ENCODE measurements at regions not wholly inside any gene's neighbourhood (a gene's known extent, or its start where the extent isn't known, plus 50 kb on each side); places are given as distances from the start of the nearest gene placed in this dataset.

DNA sequence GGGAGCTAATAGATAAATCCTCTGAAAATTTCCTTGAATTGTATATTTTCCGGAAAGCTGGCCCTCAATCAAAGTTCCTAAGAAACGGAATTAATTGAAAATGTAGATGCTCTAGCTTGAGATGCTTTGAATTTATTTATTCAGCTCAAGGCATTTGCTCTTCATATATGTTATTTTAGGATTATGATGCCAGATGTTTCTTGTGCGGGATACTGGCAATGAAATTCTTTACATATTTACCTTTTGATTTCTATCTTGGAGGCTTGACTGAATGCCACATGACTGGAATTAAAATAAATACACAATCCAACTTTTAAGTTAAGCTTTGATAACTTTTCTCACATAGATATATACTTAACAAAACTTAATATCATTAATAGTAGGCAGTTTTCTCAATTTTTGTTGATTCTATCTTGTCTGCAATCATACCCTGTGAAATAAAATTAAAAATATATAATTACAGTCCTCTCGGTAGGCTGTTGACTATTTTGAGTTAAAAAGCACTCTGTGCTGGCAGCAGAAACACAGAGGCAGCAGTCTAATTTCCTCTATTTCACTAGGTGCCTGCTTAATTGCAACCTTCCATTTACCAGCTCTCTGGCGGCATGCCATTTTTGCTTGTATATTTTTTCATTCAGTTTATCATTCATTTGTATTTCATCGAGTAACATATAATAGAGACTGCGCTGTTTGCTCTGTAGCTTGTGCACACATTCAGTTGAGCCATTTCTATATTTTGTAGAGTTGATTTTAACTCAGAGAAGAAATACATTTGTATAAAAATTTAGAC, 991.5 kb downstream of the ADGRL3 start:
- no peak for DNase-seq (ENCODE audit: low read depth, low spot score)

GRCh38 chr4:62170235-62170634, 970.1 kb downstream of the ADGRL3 start:
- DNase-seq (ENCODE audit: low read depth, low spot score), result no peak

DNA sequence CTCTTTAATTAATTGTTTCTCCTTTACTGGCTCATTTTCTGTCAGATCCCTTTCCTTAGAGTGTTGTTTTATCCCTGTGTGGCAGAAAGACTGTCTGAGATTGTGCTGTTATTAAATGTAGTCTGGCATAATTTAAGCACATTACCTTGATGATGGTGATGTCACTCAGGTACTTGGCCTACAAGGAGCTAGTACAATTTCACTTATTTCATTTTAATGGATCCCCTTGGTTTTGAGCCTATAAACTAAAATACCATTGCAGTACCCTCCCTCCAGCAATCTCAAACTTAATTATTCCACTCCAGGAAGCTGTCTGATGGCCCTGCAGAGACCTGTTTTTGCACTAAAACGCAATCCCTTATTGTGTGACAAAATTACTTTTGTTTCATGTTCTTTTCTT, 968.6 kb downstream of the ADGRL3 start:
- DNase-seq (ENCODE audit: low read depth, low spot score), result no peak

DNA sequence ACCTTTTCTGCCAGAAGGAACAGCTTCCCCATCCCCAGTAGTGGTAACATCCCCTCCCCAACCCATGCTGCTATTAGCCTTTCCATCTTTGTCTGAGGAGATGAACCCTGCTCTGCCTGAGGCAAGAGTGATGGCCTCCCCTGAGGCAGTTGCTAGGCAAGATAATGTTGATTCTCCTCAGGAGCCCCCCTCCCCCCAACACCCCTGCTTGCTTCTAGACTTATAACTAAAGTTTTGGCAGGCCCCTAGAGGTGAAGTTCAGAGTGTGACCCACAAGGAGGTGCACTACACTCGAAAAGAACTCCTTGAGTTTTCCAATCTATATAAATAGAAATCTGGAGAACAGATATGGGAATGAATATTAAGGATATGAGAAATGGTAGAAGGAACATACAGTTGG, 962.5 kb downstream of the ADGRL3 start:
- DNase-seq (ENCODE audit: low read depth, low spot score), result no peak

GRCh38 chr4:62161446-62161845, 961.3 kb downstream of the ADGRL3 start:
- DNase-seq (ENCODE audit: low read depth, low spot score), result no peak

DNA sequence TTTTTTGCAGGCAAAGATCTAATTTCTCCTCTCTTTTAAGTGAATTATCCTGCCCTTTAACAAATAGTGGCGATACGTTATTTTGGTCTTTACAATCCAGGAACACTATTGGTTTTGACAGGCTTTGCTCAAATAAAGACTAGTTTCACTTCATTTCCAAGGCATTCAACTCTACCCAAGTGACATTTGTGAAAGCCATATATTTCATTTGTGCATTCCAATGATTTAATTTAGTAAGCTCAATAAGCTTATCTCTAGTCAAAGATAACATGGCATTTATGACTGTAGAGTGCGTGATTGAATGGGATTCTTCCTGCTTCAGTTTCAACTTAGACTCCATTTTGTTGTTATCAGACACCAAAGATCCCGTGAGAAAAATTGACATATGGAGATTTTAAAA, 959.8 kb downstream of the ADGRL3 start:
- DNase-seq (ENCODE audit: low read depth, low spot score), result no peak

DNA sequence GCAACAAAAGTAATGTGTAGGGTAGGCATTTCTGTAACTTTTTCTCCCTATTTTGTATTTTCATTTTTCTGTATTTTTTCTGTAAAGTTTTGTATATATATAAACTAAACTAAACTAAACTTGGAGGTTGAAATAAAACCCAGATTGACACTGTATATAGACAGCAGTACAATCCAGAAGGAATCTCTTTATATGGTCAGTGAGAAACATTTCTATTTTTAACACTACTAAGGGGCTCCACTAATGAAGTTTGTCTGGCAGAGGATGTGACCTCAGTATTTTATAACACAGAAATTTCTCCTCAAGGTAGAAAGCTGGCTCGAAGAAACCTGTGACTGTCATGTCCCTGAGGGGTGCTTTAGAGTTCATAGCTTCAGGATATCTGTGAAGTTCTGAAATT, 959.2 kb downstream of the ADGRL3 start:
- DNase-seq (ENCODE audit: low read depth, low spot score), result no peak

DNA sequence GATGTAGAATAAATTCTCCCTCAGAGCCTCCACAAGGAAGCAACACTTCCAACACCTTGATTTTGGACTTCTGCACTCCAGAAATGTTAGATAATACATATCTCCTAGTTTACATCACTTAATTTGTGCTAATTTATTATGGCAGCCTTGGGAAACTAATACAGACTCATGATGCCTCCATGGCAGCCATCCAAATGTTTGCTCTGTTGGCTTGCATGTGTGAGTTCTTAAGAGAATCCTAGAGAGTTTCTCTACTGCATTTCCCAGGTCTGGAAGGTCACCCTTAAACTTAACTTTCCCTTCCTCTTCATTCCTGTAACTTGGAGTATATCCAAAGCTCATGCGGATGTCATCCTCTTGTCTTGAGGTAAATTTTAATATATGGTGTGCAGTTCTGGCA, 956.1 kb downstream of the ADGRL3 start:
- DNase-seq (ENCODE audit: low read depth, low spot score), result no peak

- no peak for DNase-seq (ENCODE audit: low read depth, low spot score)
These were observed 945.1 kb downstream of the ADGRL3 start for GRCh38 chr4:62145276-62145675.

DNA sequence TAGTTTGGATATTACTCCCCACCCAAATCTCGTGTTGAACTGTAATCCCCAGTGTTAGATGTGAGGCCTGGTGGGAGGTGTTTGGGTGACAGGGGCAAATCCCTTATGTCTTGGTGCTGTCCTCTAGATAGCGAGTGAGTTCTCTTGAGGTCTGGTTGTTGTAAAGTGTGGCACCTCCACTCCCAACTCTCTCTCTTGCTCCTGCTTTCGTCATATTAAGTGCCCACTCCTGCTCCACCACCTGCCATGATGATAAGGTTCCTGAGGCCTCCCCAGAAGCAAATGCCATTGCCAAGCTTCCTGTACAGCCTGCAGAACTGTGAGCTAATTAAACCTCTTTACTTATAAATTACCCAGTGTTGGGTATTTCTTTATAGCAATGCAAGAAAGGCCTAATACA, 944.3 kb downstream of the ADGRL3 start:
- no peak for DNase-seq (ENCODE audit: low read depth, low spot score)

DNA sequence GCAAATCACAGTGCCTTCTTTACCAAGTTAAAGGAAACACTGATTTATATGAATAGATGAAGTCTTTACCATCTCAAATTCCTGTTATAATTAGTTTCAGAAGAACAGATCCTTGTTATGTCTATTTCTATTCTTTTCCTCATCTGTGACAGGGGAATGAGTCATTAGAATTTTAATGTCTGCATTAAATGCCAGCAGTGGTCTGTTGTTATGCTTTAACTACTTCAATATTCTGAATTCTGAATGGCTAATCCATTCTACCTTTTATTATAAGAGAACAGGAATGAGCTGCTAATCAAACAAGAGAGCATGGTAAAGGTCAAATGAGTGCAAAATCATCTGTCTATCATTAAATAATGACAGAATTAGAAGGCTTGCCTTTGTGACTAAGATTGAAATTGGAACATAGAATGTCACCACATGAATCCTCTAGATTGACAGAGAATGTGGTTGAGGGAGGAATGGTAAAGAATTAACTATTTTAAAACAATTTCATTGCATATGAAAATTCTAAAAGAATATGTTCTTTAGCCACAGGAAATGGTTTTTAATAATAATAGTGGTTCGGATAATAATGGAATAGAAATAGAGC, 935.5 kb downstream of the ADGRL3 start:
- DNase-seq (ENCODE audit: low read depth, low spot score), result no peak

GRCh38 chr4:62133977-62134376, 933.9 kb downstream of the ADGRL3 start:
- DNase-seq (ENCODE audit: low read depth, low spot score), result no peak

DNA sequence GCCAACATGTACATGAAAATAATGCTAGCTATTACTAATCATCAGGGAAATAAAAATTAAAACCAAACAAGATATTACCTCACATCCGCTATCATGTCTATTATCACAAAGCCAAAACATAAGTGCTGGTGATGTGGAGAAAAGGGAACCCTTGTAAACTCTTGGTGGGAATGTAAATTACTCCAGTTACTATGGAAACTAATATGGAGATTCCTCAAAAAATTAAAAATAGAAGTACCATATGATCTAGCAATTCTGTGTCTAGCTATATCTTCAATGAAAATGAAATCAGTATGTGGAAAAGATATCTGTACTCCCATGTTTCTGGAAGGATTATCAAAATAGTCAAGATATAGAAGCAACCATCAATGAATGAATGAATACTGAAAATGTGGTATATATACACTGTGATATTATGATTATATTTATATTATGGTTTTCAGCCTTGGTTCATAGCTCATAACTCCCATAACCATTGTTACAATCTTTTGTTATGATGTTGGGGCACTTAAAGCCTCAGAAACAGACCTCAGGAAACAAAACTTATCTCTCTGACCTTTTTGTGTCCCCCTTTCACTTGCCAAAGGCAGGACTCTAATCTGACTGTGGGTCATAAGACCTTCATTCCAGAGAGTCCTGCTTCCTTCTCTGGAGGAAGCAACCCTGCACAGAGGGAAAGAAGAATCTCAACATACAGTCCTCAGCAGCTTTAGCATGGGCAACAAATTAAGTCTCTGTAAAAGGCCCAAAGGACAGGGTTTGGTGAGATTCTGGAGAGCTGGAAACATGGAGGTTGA, 933.2 kb downstream of the ADGRL3 start:
- no peak for DNase-seq (ENCODE audit: low read depth, low spot score)

GRCh38 chr4:62131049-62131448, 930.9 kb downstream of the ADGRL3 start:
- DNase-seq (ENCODE audit: low read depth, low spot score), result no peak

DNA sequence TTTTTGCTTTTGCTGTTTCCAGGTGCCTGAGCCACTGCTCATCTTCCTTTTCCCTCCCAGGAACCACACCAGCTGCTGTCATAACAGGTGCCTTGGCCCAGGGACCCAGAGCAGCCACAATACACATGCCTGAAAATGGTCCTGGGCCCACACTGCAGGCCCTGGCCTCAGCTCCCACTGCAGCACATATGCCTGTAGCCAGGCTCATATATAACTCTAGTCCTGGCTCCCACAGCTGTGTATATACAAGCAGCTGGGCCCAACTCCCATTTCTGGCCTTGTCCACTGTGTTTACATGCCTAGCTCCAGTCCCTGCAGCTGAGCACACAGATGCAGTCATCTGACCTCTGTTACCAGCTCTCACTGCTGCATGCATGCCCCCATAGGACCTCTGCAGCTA, 930.5 kb downstream of the ADGRL3 start:
- DNase-seq (ENCODE audit: low read depth, low spot score), result no peak

DNA sequence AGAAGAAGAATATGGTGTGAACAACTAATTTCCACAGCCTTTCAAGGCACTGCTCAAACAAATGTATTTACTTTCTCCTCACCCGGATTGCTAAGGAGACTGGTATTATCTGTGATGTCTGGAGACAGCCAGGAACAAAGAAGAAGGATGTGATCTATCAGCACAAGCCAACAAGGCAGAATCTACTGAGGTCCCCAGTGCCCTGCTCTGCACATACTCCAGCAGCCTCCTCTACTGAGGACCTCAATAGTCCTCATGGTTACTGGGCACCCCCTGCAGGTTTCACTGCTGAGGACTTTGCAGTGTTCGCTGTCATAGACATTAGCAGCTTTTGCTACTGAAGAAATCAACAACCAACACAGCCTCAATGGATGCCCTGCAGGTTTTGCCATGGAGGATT, 930.1 kb downstream of the ADGRL3 start:
- DNase-seq (ENCODE audit: low read depth, low spot score), result no peak

Data from pulmonary artery endothelial cell (primary cell).